KOPT-K1 (cell line): ENCODE measurements at regions not wholly inside any gene's neighbourhood (a gene's known extent, or its start where the extent isn't known, plus 50 kb on each side); places are given as distances from the start of the nearest gene placed in this dataset.

ENCODE experiments used
- H3K27ac ChIP-seq: fragments of 200-600 bp; sonication (generic); 2 replicates; pipeline ENCODE4 v1.5.1; 2016; ENCODE audit warnings: antibody characterized with exemption, mild to moderate bottlenecking, low read depth, low read length; ENCODE audit not compliant: poor library complexity, severe bottlenecking
- H3K36me3 ChIP-seq: fragments of 200-600 bp; sonication (generic); 2 replicates; pipeline ENCODE4 v1.5.1; 2017; ENCODE audit warnings: antibody characterized with exemption, mild to moderate bottlenecking, low read length, moderate library complexity; ENCODE audit not compliant: insufficient read depth
- H3K9me3 ChIP-seq: fragments of 200-600 bp; sonication (generic); 2 replicates; pipeline ENCODE4 v1.5.1; 2017; ENCODE audit warnings: antibody characterized with exemption, low read length, mild to moderate bottlenecking; ENCODE audit not compliant: insufficient read depth, poor library complexity, severe bottlenecking

DNA sequence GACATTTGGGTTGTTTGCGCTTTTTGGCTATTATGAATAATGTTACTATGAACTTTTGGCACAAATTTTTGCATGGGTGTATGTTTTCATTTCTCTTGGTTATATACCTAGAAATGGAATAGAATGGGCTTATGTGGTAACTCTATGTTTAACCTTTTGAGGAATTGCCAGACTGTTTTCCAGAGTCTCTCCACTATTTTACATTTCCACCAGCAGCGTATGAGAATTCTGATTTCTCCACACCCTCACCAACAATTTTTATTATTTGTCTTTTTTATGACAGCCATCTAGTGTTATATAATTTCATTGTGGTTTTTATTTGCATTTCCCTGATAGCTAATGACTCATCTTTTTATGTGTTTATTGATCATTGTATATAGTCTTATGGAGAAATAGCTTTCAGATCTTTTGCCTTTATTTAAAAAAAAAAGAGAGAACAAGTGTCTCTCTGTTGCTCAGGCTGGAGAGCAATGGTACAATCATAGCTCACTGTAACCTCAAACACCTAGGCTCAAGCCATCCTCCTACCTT is 247.2 kb downstream of the OPA1 start:
- no peaks in the 10 kb centered on the region for H3K36me3 ChIP-seq
- H3K27ac ChIP-seq = no peak overlapping the region
- H3K9me3 ChIP-seq = no peaks in the 10 kb centered on the region

GRCh38 chr3:193841581-193841980 is 248.6 kb downstream of the OPA1 start:
- Histone ChIP-seq H3K36me3 (no peaks in the 10 kb centered on the region), H3K27ac (no peak overlapping the region), H3K9me3 (no peaks in the 10 kb centered on the region)

DNA sequence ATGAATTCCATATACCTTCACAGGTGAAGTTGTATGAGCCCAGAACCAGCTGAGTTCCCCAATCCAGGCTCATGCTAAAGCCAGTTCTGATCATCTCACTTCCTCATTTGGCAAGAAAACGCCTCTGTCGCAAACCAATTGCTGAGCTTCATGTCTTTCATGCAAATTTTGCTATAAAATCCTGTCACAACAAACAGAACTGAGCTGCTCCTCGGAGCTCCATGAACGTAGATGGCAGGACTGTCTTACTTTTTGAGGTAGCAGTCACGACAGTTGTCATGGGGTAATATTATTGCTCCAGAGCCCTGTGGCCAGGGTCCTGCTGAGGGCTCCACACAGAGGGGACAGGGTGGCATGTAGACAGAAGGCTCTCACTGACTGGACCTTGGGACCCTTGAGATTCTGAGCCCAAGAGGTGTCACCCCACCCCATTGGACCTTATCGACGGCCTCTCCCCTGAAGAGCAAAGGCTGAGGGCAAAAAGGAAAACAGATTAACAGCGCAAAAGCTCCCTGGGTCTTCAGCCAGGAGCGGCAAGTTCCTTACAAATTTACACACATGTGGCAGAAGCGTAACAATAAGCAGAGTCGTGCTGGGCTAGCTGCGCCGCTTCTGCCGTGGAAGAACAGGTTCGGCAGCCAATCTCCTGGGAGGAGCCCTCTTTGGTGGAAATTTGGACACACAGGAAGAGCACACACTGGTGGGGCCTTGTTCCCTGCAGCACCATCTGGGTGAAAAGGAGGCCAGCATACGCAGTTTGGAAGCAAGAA is 249.2 kb downstream of the OPA1 start:
- Histone ChIP-seq H3K27ac (no peak overlapping the region), H3K9me3 (no peaks in the 10 kb centered on the region), H3K36me3 (no peaks in the 10 kb centered on the region)

GRCh38 chr3:193842832-193843473 is 249.9 kb downstream of the OPA1 start:
- Histone ChIP-seq H3K36me3 (no peaks in the 10 kb centered on the region), H3K27ac (no peak overlapping the region), H3K9me3 (no peaks in the 10 kb centered on the region)

DNA sequence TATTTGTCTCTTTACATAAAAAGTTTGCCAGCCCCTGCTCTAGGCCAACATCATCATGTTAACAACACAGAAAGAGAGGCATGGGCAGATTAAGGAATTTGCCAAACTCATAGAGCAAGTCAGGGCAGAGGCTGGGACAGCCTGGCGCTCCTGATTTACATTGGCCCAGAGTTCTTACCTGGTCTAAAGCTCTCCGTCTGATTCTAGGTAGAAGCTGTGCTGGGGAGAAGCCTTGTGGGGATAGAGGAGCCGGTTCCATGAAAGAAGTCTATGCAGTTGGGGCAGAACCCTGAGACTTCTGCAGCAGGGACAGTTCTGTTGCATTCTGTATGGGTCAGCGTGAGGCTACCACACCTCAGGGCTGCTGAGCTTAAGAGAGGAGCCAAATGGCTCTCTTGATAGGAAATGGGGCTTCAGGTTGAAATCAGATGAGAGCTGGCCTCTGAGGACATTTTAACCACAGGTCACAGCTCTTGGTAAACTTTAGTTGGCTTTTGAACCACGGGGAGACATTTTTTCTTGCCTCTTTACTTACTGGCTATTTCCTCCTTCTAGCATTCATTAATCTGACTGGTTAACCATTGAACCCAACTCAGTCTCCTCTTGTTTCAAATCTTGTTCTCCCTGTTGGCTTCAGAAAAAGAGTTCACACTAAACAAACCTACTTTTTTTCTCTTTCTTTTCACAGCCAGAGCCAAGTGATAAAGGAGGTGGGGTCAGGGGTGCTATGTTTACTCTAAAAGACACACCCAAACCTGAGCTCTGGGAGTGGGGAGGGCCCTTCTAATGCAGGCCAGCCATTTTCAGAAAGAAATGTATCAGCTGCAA is 250.7 kb downstream of the OPA1 start:
- H3K36me3 ChIP-seq = no peaks in the 10 kb centered on the region
- H3K27ac ChIP-seq = no peak overlapping the region
- no peaks in the 10 kb centered on the region for H3K9me3 ChIP-seq

DNA sequence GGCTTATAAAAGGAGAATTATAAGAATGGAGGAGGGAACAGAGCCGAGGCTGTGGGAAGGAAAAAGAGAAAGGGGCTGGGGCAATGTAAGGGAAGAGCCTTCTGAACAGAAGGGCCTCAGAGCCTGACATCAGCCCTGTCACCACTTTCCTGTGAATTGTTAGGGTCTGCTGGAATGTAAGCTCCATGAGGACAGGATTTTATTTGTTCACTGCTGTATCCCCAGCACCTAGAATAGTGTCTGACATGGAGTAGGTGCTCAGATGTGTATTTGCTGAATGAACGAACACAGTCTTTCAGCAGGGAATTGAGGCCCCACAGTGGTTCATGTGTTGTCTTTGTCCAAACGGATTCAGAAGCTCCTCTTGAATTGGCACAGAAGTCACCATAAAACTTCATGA is 251.5 kb downstream of the OPA1 start:
- no peaks in the 10 kb centered on the region for H3K36me3 ChIP-seq
- no peaks in the 10 kb centered on the region for H3K9me3 ChIP-seq
- H3K27ac ChIP-seq = no peak overlapping the region

- Histone ChIP-seq H3K36me3 (no peaks in the 10 kb centered on the region), H3K27ac (no peak overlapping the region), H3K9me3 (no peaks in the 10 kb centered on the region)
These were observed 252.1 kb downstream of the OPA1 start for GRCh38 chr3:193845144-193845543.

GRCh38 chr3:193846569-193846968 is 253.6 kb downstream of the OPA1 start:
- no peak overlapping the region for H3K27ac ChIP-seq
- H3K36me3 ChIP-seq = no peaks in the 10 kb centered on the region

DNA sequence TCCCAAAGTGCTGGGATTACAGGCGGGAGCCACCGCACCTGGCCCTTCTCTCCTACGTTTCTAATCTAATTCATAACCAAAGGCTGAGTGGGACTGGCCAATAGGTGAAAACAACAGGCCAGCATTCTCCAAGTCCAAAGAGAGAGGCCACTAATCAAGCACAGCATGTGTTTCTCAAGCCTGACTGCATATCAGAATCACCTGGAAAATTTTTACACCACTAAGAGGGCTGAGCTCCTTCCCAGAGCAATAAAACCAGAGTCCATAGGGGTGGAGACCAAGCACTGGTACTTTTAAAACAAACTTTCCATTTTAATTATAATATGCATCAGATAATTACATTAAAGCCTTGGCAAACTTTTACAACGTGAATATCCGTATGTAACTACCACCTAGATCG is 254.4 kb downstream of the OPA1 start:
- Histone ChIP-seq H3K27ac (no peak overlapping the region), H3K9me3 (no peaks in the 10 kb centered on the region), H3K36me3 (no peaks in the 10 kb centered on the region)

More at GRCh38 chr3:193846569-193846968, 253.6 kb downstream of the OPA1 start:
- no peaks in the 10 kb centered on the region for H3K9me3 ChIP-seq

DNA sequence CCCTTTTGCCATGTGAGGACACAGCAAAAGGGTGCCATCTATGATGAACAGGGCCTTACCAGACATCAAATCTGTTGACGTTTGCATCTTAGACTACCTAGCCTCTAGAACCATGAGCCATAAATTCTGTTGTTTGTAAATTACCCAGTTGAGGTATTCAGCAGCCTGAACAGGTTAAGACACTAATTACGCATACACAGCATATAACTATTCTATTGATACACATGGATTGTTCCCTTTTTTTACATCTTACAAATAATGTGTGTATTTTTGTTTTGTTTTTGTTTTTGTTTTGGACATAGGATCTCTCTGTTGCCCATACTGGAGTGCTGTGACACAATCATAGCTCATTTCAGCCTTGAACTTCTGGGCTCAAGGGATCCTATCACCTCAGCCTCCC is 255.5 kb downstream of the OPA1 start:
- Histone ChIP-seq H3K27ac (no peak overlapping the region), H3K9me3 (no peaks in the 10 kb centered on the region), H3K36me3 (no peaks in the 10 kb centered on the region)

- no peaks in the 10 kb centered on the region for H3K9me3 ChIP-seq
- H3K36me3 ChIP-seq = no peaks in the 10 kb centered on the region
- H3K27ac ChIP-seq = no peak overlapping the region
These were observed 257.1 kb downstream of the OPA1 start for GRCh38 chr3:193850084-193850619.

DNA sequence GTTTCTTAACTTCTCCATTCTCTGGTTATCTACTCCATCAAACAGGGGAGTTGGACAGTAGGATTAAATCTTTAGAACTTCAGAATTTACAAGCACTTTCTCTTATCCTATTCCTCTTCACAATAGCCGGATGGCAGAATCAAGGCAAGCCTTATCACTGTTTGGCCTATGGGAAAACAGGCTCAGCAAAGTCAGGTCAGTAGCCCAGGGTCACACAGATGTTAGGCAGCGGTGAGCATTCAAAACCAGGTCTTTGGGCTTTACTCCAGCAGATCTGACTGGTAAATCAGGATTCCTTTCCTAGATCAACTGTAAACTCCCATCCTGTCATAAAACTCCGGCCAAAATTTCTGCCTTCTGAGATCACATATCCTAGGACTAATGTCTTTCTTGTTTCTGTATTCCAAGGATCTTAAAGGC is 258.4 kb downstream of the OPA1 start:
- Histone ChIP-seq H3K36me3 (no peaks in the 10 kb centered on the region), H3K27ac (no peak overlapping the region), H3K9me3 (no peaks in the 10 kb centered on the region)

DNA sequence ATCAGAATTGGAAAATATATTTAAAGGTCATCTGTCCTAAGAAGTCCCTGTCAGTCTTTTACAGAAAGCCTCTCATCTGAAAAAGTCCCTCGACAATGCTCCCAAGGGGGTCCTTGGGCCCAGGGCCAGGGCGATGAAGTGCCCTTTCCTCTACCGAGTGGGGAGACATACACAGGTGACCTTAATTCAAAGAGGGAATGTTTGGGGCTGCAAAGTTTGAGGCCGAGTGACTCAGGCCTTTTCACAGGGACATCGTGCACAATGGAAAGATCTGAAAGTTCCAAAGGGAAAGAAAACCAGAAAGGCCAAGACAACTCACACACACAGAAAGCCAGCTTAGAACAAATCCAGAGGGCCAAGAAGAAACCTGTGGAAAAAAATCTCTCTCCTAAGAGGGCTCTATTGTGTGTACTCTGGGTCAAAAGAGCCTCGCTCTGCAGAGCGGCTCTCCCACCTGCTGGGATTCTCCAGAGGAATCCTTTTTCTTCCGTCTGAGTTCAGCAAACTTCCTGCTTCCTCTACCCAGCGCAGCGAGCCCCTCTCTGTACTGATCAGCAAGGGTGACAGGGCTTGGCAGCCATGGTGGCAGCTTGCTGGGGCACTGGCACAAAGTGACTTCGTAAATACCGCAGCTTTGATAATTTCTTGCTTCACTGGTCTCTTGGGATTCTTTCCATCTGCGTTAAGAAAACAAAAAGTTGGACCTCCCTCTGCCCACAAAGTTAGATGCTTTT is 259.1 kb downstream of the OPA1 start:
- H3K9me3 ChIP-seq = no peaks in the 10 kb centered on the region
- no peaks in the 10 kb centered on the region for H3K36me3 ChIP-seq
- no peak overlapping the region for H3K27ac ChIP-seq

- H3K9me3 ChIP-seq = no peaks in the 10 kb centered on the region
- no peaks in the 10 kb centered on the region for H3K36me3 ChIP-seq
- H3K27ac ChIP-seq = no peak overlapping the region
These were observed 259.9 kb downstream of the OPA1 start for GRCh38 chr3:193852901-193853300.
